GM23338 (cell line): ENCODE measurements at regions not wholly inside any gene's neighbourhood (a gene's known extent, or its start where the extent isn't known, plus 50 kb on each side); places are given as distances from the start of the nearest gene placed in this dataset.

Experiments
- ATAC-seq: fragments of 200-7000 bp; cut with Tn5 transposase; 3 replicates; pipeline ENCODE4 v1.9.1; 2020
- DNase-seq: peaks from one replicate; pipeline ENCODE4 v3.0.0-alpha.2; 2015; ENCODE audit warnings: low spot score
- H2AFZ ChIP-seq: fragments of 200-600 bp; sonication (generic); 2 replicates; pipeline ENCODE4 v1.8.0; 2016; ENCODE audit warnings: antibody characterized with exemption, mild to moderate bottlenecking, moderate library complexity
- H3F3A ChIP-seq: fragments of 200-600 bp; sonication (generic); replicated peaks from 2 replicates; pipeline ENCODE4 v1.8.0; 2017; ENCODE audit warnings: antibody characterized with exemption, mixed run types, low read depth
- H3K27ac ChIP-seq: fragments of 200-600 bp; sonication (generic); 2 replicates; pipeline ENCODE4 v1.6.1; 2016; ENCODE audit warnings: low read depth
- H3K27me3 ChIP-seq: fragments of 200-600 bp; sonication (generic); 2 replicates; pipeline ENCODE4 v1.8.0; 2016; ENCODE audit warnings: mild to moderate bottlenecking, mixed run types, moderate library complexity; ENCODE audit not compliant: insufficient read depth
- H3K36me3 ChIP-seq: fragments of 200-600 bp; sonication (generic); 2 replicates; pipeline ENCODE4 v1.8.0; 2016; ENCODE audit warnings: mild to moderate bottlenecking; ENCODE audit not compliant: insufficient read depth
- H3K4me1 ChIP-seq: fragments of 200-600 bp; sonication (generic); 2 replicates; pipeline ENCODE4 v1.8.0; 2016; ENCODE audit warnings: mild to moderate bottlenecking, moderate library complexity; ENCODE audit not compliant: insufficient read depth
- H3K4me2 ChIP-seq: fragments of 200-600 bp; sonication (generic); 2 replicates; pipeline ENCODE4 v1.7.1; 2017; ENCODE audit warnings: mixed run types
- H3K4me3 ChIP-seq: fragments of 200-600 bp; sonication (generic); 2 replicates; pipeline ENCODE4 v1.6.1; 2016; ENCODE audit warnings: mixed run types
- H3K79me2 ChIP-seq: fragments of 200-600 bp; sonication (generic); replicated peaks from 2 replicates; pipeline ENCODE4 v1.8.0; 2017; ENCODE audit warnings: mild to moderate bottlenecking; ENCODE audit not compliant: insufficient read depth
- H3K9me2 ChIP-seq: fragments of 200-600 bp; sonication (generic); 2 replicates; pipeline ENCODE4 v1.8.0; 2017; ENCODE audit not compliant: insufficient read depth
- H4K20me1 ChIP-seq: fragments of 200-600 bp; sonication (generic); replicated peaks from 2 replicates; pipeline ENCODE4 v1.8.0; 2017; ENCODE audit warnings: mild to moderate bottlenecking; ENCODE audit not compliant: insufficient read depth
- H3K27ac Mint-ChIP-seq: 2 replicates; pipeline ENCODE4 v1.8.0; 2020; ENCODE audit warnings: inconsistent platforms, mild to moderate bottlenecking, moderate library complexity, mixed read lengths
- H3K27me3 Mint-ChIP-seq: 3 replicates; pipeline ENCODE4 v1.8.0; 2022; ENCODE audit warnings: low read depth, mild to moderate bottlenecking, moderate library complexity, mixed read lengths, inconsistent platforms; ENCODE audit not compliant: insufficient read depth, poor library complexity
- H3K36me3 Mint-ChIP-seq: 3 replicates; pipeline ENCODE4 v1.8.0; 2021; ENCODE audit warnings: low read depth, mild to moderate bottlenecking, inconsistent platforms, moderate library complexity, mixed read lengths
- H3K4me1 Mint-ChIP-seq: 3 replicates; pipeline ENCODE4 v1.8.0; 2020; ENCODE audit warnings: mild to moderate bottlenecking, inconsistent platforms, mixed read lengths
- H3K4me3 Mint-ChIP-seq: 3 replicates; pipeline ENCODE4 v1.8.0; 2021; ENCODE audit warnings: moderate library complexity, mild to moderate bottlenecking, inconsistent platforms, mixed read lengths
- H3K9me3 Mint-ChIP-seq: 3 replicates; pipeline ENCODE4 v1.8.0; 2020; ENCODE audit warnings: moderate library complexity, mild to moderate bottlenecking, inconsistent platforms, mixed read lengths
- ZNF331 ChIP-seq: fragments of 250-450 bp; sonication (Bioruptor Pico); IDR thresholded peaks from 2 replicates; pipeline ENCODE4 v1.5.0; 2020; ENCODE audit warnings: low read depth, mild to moderate bottlenecking, moderate library complexity
- TF ChIP-seq, protein P1 (sequence below), 2 experiments: fragments of 200-600 bp in 1 of 2; sonication (generic) in 1 of 2; conservative IDR thresholded peaks; 2 replicates each; pipeline versions ENCODE4 v1.5.1 to v1.6.1; 2016 to 2017; ENCODE audit warnings: antibody characterized with exemption in 2 of 2, low read depth in 2 of 2, mild to moderate bottlenecking in 2 of 2, moderate library complexity in 1 of 2
- TF ChIP-seq, protein P2 (sequence below): fragments of 250-450 bp; sonication (Bioruptor Pico); IDR thresholded peaks from 2 replicates; pipeline ENCODE4 v1.5.0; 2020; ENCODE audit warnings: mild to moderate bottlenecking, moderate library complexity

DNA sequence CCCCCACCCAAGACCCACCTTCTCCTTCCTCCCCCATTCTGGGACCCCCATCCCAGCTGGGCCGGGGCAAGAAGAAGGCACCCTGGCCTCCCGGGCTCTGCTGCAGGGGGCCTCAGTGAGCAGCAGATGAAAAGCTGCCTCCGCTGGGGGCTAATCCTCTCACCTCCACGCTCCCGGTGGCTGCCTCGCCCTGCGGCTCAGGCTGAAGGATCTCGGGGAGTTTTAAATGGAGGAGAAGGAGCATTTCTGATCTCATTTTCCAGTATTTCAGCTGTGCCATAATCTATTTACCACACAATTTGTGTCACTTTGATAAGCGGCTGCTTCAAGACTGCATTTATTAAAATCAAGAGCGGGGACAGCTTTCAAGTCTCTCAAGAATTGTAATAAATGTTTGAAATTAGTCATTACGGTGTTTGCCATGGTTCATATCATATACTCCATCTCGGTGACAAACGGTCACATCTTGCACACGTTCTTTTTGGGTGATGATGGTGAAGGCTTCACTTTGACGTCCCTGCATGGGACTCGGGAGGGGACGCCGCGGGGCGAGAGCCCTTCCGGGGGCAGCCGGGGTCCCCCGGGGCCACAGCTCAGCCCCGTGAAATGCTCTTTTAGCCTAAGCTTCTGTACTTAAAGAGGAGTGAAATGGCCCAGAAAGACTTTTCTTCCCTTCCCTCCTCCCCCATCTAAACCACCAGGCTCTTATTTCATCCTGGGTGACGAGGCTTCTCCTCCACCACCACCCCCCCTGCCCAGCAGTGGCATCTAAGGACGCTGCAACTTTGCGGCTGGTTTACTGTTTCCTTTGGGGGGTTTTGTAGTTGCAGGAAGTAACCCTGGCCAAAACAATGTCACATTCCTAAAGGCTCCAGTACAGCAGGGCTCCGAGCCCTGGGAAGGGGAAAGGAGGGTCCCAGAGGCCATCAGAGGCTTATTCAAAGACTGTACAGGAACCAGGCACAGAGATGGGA is 313.1 kb upstream of the TNRC6C start:
- H3K4me3 ChIP-seq, result no peak overlapping the region
- no peak overlapping the region for H3K4me3 Mint-ChIP-seq
- ATAC-seq, result peak; percentile 87
- H3K79me2 ChIP-seq, result no peaks in the 10 kb centered on the region
- 0 out of 2 replicates have a peak, but pooled peaks cover 7% of the 10 kb centered on the region for H3K4me1 ChIP-seq
- peak; percentile 44 for DNase-seq
- peaks cover 5% of the 10 kb centered on the region for H3K27me3 Mint-ChIP-seq
- no peaks in the 10 kb centered on the region for H3F3A ChIP-seq
- H3K4me1 Mint-ChIP-seq, result peaks cover 17% of the 10 kb centered on the region
- 0 out of 2 replicates have a peak overlapping the region, but pooled peaks have one; percentile 43 for H3K4me2 ChIP-seq
- peaks cover 7% of the 10 kb centered on the region; the same call in 2 of the 3 replicates for H3K36me3 Mint-ChIP-seq
- no peak overlapping the region for H3K27ac Mint-ChIP-seq
- H4K20me1 ChIP-seq, result no peaks in the 10 kb centered on the region
- no peaks in the 10 kb centered on the region for H3K27me3 ChIP-seq
- peaks cover 11% of the 10 kb centered on the region; the same call in 2 of the 3 replicates for H3K9me3 Mint-ChIP-seq
- no peak overlapping the region for H3K27ac ChIP-seq
- TF ChIP-seq, protein P1, sequence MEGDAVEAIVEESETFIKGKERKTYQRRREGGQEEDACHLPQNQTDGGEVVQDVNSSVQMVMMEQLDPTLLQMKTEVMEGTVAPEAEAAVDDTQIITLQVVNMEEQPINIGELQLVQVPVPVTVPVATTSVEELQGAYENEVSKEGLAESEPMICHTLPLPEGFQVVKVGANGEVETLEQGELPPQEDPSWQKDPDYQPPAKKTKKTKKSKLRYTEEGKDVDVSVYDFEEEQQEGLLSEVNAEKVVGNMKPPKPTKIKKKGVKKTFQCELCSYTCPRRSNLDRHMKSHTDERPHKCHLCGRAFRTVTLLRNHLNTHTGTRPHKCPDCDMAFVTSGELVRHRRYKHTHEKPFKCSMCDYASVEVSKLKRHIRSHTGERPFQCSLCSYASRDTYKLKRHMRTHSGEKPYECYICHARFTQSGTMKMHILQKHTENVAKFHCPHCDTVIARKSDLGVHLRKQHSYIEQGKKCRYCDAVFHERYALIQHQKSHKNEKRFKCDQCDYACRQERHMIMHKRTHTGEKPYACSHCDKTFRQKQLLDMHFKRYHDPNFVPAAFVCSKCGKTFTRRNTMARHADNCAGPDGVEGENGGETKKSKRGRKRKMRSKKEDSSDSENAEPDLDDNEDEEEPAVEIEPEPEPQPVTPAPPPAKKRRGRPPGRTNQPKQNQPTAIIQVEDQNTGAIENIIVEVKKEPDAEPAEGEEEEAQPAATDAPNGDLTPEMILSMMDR (conservative IDR thresholded peaks at IDR 0.05; ENCODE audit: low read depth in 2 of 2), result peak; percentile 50 to 68
- TF ChIP-seq, protein P2, sequence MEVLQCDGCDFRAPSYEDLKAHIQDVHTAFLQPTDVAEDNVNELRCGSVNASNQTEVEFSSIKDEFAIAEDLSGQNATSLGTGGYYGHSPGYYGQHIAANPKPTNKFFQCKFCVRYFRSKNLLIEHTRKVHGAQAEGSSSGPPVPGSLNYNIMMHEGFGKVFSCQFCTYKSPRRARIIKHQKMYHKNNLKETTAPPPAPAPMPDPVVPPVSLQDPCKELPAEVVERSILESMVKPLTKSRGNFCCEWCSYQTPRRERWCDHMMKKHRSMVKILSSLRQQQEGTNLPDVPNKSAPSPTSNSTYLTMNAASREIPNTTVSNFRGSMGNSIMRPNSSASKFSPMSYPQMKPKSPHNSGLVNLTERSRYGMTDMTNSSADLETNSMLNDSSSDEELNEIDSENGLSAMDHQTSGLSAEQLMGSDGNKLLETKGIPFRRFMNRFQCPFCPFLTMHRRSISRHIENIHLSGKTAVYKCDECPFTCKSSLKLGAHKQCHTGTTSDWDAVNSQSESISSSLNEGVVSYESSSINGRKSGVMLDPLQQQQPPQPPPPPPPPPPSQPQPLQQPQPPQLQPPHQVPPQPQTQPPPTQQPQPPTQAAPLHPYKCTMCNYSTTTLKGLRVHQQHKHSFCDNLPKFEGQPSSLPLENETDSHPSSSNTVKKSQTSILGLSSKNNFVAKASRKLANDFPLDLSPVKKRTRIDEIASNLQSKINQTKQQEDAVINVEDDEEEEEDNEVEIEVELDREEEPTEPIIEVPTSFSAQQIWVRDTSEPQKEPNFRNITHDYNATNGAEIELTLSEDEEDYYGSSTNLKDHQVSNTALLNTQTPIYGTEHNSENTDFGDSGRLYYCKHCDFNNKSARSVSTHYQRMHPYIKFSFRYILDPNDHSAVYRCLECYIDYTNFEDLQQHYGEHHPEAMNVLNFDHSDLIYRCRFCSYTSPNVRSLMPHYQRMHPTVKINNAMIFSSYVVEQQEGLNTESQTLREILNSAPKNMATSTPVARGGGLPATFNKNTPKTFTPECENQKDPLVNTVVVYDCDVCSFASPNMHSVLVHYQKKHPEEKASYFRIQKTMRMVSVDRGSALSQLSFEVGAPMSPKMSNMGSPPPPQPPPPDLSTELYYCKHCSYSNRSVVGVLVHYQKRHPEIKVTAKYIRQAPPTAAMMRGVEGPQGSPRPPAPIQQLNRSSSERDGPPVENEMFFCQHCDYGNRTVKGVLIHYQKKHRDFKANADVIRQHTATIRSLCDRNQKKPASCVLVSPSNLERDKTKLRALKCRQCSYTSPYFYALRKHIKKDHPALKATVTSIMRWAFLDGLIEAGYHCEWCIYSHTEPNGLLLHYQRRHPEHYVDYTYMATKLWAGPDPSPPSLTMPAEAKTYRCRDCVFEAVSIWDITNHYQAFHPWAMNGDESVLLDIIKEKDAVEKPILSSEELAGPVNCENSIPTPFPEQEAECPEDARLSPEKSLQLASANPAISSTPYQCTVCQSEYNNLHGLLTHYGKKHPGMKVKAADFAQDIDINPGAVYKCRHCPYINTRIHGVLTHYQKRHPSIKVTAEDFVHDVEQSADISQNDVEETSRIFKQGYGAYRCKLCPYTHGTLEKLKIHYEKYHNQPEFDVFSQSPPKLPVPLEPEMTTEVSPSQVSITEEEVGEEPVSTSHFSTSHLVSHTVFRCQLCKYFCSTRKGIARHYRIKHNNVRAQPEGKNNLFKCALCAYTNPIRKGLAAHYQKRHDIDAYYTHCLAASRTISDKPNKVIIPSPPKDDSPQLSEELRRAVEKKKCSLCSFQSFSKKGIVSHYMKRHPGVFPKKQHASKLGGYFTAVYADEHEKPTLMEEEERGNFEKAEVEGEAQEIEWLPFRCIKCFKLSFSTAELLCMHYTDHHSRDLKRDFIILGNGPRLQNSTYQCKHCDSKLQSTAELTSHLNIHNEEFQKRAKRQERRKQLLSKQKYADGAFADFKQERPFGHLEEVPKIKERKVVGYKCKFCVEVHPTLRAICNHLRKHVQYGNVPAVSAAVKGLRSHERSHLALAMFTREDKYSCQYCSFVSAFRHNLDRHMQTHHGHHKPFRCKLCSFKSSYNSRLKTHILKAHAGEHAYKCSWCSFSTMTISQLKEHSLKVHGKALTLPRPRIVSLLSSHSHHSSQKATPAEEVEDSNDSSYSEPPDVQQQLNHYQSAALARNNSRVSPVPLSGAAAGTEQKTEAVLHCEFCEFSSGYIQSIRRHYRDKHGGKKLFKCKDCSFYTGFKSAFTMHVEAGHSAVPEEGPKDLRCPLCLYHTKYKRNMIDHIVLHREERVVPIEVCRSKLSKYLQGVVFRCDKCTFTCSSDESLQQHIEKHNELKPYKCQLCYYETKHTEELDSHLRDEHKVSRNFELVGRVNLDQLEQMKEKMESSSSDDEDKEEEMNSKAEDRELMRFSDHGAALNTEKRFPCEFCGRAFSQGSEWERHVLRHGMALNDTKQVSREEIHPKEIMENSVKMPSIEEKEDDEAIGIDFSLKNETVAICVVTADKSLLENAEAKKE (CRISPR knock-in tag), result no peak
- TF ChIP-seq ZNF331 (CRISPR knock-in tag), result no peak
- H2AFZ ChIP-seq, result 0 out of 2 replicates have a peak overlapping the region, but pooled peaks have one; percentile 52
- no peaks in the 10 kb centered on the region; the same call in 1 of the 2 replicates for H3K36me3 ChIP-seq
- H3K9me2 ChIP-seq, result no peaks in the 10 kb centered on the region
